Activated gamma-delta T cell (primary cell): ENCODE measurements at regions not wholly inside any gene's neighbourhood (a gene's known extent, or its start where the extent isn't known, plus 50 kb on each side); places are given as distances from the start of the nearest gene placed in this dataset.

Source experiments
- DNase-seq: peaks from one replicate; lab custom pipeline; 2025; lab: John Stamatoyannopoulos, UW

DNA sequence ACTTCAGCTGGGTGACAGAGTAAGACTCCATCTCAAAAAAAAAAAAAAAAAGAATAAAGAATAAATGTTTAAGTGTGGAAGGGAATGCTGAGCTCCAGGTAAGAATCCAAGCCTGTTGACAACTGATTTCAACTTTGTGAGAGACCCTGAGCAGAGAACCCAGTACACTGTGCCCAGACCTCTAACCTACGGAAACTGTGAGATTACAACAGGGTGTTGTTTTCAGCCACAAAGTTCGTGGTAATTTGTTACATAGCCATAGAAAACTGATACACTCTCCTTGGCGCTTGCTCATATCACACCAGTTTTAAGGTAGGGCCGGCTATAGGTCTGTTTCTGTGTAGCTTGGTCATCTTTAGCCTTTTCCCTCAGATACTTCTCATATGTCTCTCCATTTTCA is 98.4 kb upstream of the PAPOLG start:
- no peak for DNase-seq

- DNase-seq = no peak
These were observed 97.0 kb upstream of the PAPOLG start for GRCh38 chr2:60659026-60659425.

- no peak for DNase-seq
These were observed 94.9 kb upstream of the PAPOLG start for GRCh38 chr2:60661073-60661738.

DNA sequence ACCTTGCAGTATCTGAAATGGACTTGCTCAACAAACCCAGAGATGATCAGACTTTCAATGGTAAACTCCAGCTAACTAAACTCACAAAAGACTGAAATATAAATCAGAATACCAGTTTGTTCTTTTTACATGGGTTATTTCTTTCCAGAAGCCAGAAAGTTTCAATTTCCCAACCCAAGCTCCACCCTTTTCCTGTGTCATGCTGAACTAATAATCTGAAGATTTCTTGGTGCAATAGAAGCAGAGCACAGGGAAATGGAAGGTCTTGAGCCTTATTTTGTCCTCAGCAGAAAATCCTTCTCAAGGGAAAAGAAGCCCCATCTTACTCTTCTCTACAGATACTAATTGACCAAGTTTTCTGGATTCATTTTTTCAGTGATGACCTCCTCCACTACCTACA is 93.3 kb upstream of the PAPOLG start:
- no peak for DNase-seq

DNA sequence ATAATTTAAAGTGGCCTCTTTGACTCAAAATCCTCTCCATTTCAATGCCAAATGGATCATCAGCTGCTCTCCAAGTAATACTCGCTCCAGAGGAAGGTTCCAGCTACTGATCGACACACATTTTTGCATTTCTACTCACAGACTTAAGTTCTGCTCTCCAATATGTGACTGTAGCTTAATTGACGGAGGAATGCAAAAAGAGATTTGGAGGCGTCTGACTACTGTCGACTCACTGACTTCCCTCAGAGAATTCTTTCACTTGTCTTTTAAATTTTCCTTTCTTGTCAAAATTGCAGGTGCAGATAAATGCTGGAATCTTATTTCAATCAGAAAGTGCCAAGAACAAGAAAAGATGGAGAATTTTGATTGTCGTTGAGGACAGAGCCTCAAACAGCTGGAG is 84.1 kb upstream of the PAPOLG start:
- no peak for DNase-seq

GRCh38 chr2:60674524-60675165 is 81.4 kb upstream of the PAPOLG start:
- DNase-seq = peak; percentile 24

- DNase-seq = no peak
These were observed 80.8 kb upstream of the PAPOLG start for GRCh38 chr2:60675301-60675700.

- no peak for DNase-seq
These were observed 79.2 kb upstream of the PAPOLG start for GRCh38 chr2:60676706-60677330.

GRCh38 chr2:60677356-60677755 is 78.7 kb upstream of the PAPOLG start:
- no peak for DNase-seq

DNA sequence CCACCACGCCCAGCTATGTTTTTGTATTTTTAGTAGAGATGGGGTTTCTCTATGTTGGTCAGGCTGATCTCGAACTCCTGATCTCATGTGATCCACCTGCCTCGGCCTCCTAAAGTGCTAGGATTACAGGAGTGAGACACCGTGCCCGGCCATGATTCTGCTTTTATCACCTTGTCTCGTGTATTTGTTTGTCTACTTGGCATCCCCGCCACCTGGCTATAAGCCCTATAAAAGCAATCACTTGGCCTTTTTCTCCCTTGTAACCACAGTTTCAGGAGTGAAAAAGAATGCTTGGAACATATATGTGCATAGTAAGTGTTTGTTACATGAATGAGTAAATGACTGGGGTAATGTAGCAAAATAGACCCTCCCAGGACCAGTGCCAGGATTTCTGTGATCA is 77.5 kb upstream of the PAPOLG start:
- DNase-seq = no peak

- DNase-seq = no peak
These were observed 76.9 kb upstream of the PAPOLG start for GRCh38 chr2:60679036-60679780.

- DNase-seq = no peak
These were observed 62.5 kb upstream of the PAPOLG start for GRCh38 chr2:60693551-60693950.

DNA sequence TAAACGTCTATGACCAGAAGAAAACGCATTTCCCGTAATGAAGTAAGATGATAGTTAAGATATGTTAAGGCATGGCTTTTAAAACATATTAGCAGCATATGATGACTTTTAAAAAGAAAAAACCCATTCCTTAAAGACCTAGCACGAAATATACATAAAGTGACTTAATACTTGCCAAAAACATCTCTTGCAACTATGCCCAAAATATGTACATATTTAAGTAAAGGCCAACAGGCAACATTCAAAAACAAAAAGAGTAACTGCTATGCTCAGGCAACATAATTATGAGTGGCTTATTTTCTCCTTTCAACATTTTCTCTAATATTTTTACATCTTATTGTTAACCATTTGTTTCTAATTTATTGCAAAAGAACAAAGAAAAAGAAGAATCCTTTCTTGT is 60.3 kb upstream of the PAPOLG start:
- no peak for DNase-seq

- no peak for DNase-seq
These were observed 56.5 kb upstream of the PAPOLG start for GRCh38 chr2:60699617-60700016.

DNA sequence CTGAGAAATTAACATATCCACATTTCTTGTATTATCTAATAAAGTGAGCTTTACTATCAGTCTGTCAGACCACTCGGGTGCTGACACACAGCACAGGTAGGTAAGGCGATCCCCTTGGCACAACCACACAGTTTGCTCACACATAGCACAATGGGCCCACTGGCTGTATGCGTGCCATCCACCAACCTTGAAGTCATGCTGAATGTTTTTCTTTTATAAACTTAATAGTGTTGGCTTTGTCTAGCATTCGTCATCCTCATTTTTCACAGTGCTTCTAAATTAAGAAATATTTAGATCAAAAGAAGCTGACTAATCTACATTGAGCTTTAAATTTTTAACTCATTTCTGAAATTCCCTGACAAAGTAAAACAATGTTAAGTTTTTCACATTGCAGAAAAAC is 50.0 kb upstream of the PAPOLG start:
- DNase-seq = no peak
